ENCODE measurements at regions not wholly inside any gene's neighbourhood (a gene's known extent, or its start where the extent isn't known, plus 50 kb on each side); places are given as distances from the start of the nearest gene placed in this dataset.
"Not testable (repeated sequence)": the region's sequence is repeated elsewhere in the genome, so short reads cannot be mapped to it uniquely, and the experiment has no call there.

DNA sequence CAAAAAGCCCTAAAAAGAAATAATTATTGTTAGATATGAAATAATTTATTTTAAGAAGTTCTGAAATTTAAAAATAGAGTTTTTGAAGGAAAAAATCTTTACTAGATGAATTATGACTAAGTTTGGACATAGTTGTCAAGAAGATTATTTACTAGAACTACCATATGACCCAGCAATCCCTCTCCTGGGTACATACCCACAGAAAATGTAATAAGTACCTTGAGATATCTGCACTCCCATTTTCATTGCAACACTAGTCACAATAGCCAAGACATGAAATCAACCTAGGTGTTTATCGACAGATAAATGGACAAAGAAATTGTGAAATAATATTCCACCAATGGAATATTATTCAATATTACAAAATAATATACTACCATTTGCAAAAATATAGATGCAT, 109.9 kb downstream of the PDHA2 start:
- no peaks in the 10 kb centered on the region for H4K20me1 ChIP-seq (ENCODE audit: insufficient read depth)
- H3K4me3 ChIP-seq (replicated peaks in 1 of 2; ENCODE audit: low read depth in 1 of 2, low read length in 2 of 2), result no peak overlapping the region
- no TSS peak for BruUV-seq (replicated peaks)
- ChIA-PET RAD21 (ENCODE audit: low non-redundant PET in 1 of 2, low total read pairs in 2 of 2, uncharacterized antibody in 2 of 2, unreplicated experiment in 2 of 2) (no interaction called here), POLR2A (no interaction called here), CTCF (no interaction called here)
- H3K79me2 ChIP-seq (ENCODE audit: insufficient read depth, low read length), result no peaks in the 10 kb centered on the region
- no peak overlapping the region for H3K4me2 ChIP-seq (ENCODE audit: low read length)
- no peaks in the 10 kb centered on the region; the same call in 1 of the 2 replicates for H3K9me2 ChIP-seq (ENCODE audit: insufficient read depth)
- H3K9me3 ChIP-seq (ENCODE audit: control insufficient read depth in 1 of 2, insufficient read depth in 1 of 2, low read depth in 1 of 2, low read length in 2 of 2), result 0 out of 4 replicates have a peak, but pooled peaks cover 0 to 4% of the 10 kb centered on the region in 2 experiments
- H3K36me3 ChIP-seq (ENCODE audit: control insufficient read depth in 1 of 2, insufficient read depth in 2 of 2, low read length in 2 of 2), result no peaks in the 10 kb centered on the region
- DNase-seq (ENCODE audit: low read depth, low spot score) (no peak), ATAC-seq (no peak)
- no peak overlapping the region for H3K9ac ChIP-seq (ENCODE audit: low read length)
- no peak for TF ChIP-seq CBX3 (IDR thresholded peaks at IDR 0.05; ENCODE audit: low read depth)
- H3K27ac ChIP-seq (ENCODE audit: low read depth, low read length), result no peak overlapping the region
- intact Hi-C loops (cut with micrococcal nuclease), result no loop called here
- no peaks in the 10 kb centered on the region for H3K27me3 ChIP-seq (ENCODE audit: insufficient read depth, low read length)
- H2AFZ ChIP-seq (ENCODE audit: low read depth, low read length, poor library complexity, severe bottlenecking), result no peak overlapping the region
- no peaks in the 10 kb centered on the region for H3K4me1 ChIP-seq (ENCODE audit: control insufficient read depth in 1 of 2, insufficient read depth in 2 of 2, low read length in 2 of 2)

DNA sequence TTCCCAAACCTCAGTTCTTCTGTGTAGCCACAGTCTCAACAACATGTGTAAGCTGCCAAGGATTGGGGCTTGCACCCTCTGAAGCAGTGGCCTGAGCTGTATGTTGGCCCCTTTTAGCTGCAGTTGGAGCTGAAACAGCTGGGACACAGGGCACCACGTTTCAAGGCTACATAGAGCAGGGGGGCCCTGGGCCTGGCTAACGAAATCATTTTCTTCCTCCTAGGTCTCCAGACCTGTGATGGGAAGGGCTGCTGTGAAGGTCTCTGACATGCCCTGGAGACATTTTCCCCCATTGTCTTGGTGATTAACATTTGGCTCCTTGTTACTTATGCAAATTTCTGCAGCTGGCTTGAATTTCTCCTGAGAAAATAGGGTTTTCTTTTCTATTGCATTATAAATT, 112.6 kb downstream of the PDHA2 start:
- H3K4me1 ChIP-seq (ENCODE audit: control insufficient read depth in 1 of 2, insufficient read depth in 2 of 2, low read length in 2 of 2); RAD21 ChIA-PET (ENCODE audit: low non-redundant PET in 1 of 2, low total read pairs in 2 of 2, uncharacterized antibody in 2 of 2, unreplicated experiment in 2 of 2); ATAC-seq; intact Hi-C loops (cut with micrococcal nuclease); H3K4me2 ChIP-seq (ENCODE audit: low read length); BruUV-seq (replicated peaks); H3K9me3 ChIP-seq (ENCODE audit: control insufficient read depth in 1 of 2, insufficient read depth in 1 of 2, low read depth in 1 of 2, low read length in 2 of 2); H3K36me3 ChIP-seq (ENCODE audit: control insufficient read depth in 1 of 2, insufficient read depth in 2 of 2, low read length in 2 of 2); H4K20me1 ChIP-seq (ENCODE audit: insufficient read depth); H3K79me2 ChIP-seq (ENCODE audit: insufficient read depth, low read length); POLR2A ChIA-PET; H2AFZ ChIP-seq (ENCODE audit: low read depth, low read length, poor library complexity, severe bottlenecking); H3K9ac ChIP-seq (ENCODE audit: low read length); H3K27me3 ChIP-seq (ENCODE audit: insufficient read depth, low read length); H3K9me2 ChIP-seq (ENCODE audit: insufficient read depth); DNase-seq (ENCODE audit: low read depth, low spot score); H3K4me3 ChIP-seq (replicated peaks in 1 of 2; ENCODE audit: low read depth in 1 of 2, low read length in 2 of 2); CTCF ChIA-PET; H3K27ac ChIP-seq (ENCODE audit: low read depth, low read length): not testable (repeated sequence)

- Histone ChIP-seq H3K4me1 (ENCODE audit: control insufficient read depth in 1 of 2, insufficient read depth in 2 of 2, low read length in 2 of 2) (no peaks in the 10 kb centered on the region), H2AFZ (ENCODE audit: low read depth, low read length, poor library complexity, severe bottlenecking) (no peak overlapping the region), H3K27me3 (ENCODE audit: insufficient read depth, low read length) (no peaks in the 10 kb centered on the region), H3K4me3 (replicated peaks in 1 of 2; ENCODE audit: low read depth in 1 of 2, low read length in 2 of 2) (no peak overlapping the region), H3K9me3 (ENCODE audit: control insufficient read depth in 1 of 2, insufficient read depth in 1 of 2, low read depth in 1 of 2, low read length in 2 of 2) (no peaks in the 10 kb centered on the region), H3K79me2 (ENCODE audit: insufficient read depth, low read length) (no peaks in the 10 kb centered on the region), H3K36me3 (ENCODE audit: control insufficient read depth in 1 of 2, insufficient read depth in 2 of 2, low read length in 2 of 2) (no peaks in the 10 kb centered on the region), H3K4me2 (ENCODE audit: low read length) (no peak overlapping the region), H3K9me2 (ENCODE audit: insufficient read depth) (no peaks in the 10 kb centered on the region), H3K27ac (ENCODE audit: low read depth, low read length) (no peak overlapping the region), H4K20me1 (ENCODE audit: insufficient read depth) (no peaks in the 10 kb centered on the region), H3K9ac (ENCODE audit: low read length) (no peak overlapping the region)
- POLR2A ChIA-PET, result no interaction called here
- DNase-seq (ENCODE audit: low read depth, low spot score) (no peak), ATAC-seq (no peak)
- CTCF ChIA-PET, result no interaction called here
- no TSS peak for BruUV-seq (replicated peaks)
- RAD21 ChIA-PET (ENCODE audit: low non-redundant PET in 1 of 2, low total read pairs in 2 of 2, uncharacterized antibody in 2 of 2, unreplicated experiment in 2 of 2), result no interaction called here
- intact Hi-C loops (cut with micrococcal nuclease), result no loop called here
- TF ChIP-seq, protein P1, sequence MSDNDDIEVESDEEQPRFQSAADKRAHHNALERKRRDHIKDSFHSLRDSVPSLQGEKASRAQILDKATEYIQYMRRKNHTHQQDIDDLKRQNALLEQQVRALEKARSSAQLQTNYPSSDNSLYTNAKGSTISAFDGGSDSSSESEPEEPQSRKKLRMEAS (IDR thresholded peaks at IDR 0.05), result no peak
- TF ChIP-seq CTCF (IDR thresholded peaks at IDR 0.05 in 2 of 3, conservative IDR thresholded peaks at IDR 0.05 in 1 of 3; ENCODE audit: borderline replicate concordance in 1 of 3, insufficient read depth in 1 of 3, low read depth in 2 of 3, low read length in 2 of 3) (no peak), EZH2 (IDR thresholded peaks at IDR 0.05) (no peak), EZH2phosphoT487 (IDR thresholded peaks at IDR 0.05; ENCODE audit: borderline replicate concordance) (no peak), POLR2A (IDR thresholded peaks at IDR 0.05; ENCODE audit: borderline replicate concordance, extremely low read depth, insufficient read depth, insufficient read length) (no peak), RAD21 (IDR thresholded peaks at IDR 0.05; ENCODE audit: low read depth) (no peak), TCF7L2 (IDR thresholded peaks at IDR 0.05; ENCODE audit: borderline replicate concordance, extremely low read depth, insufficient read depth, insufficient read length) (no peak)
- TF ChIP-seq, protein P2, sequence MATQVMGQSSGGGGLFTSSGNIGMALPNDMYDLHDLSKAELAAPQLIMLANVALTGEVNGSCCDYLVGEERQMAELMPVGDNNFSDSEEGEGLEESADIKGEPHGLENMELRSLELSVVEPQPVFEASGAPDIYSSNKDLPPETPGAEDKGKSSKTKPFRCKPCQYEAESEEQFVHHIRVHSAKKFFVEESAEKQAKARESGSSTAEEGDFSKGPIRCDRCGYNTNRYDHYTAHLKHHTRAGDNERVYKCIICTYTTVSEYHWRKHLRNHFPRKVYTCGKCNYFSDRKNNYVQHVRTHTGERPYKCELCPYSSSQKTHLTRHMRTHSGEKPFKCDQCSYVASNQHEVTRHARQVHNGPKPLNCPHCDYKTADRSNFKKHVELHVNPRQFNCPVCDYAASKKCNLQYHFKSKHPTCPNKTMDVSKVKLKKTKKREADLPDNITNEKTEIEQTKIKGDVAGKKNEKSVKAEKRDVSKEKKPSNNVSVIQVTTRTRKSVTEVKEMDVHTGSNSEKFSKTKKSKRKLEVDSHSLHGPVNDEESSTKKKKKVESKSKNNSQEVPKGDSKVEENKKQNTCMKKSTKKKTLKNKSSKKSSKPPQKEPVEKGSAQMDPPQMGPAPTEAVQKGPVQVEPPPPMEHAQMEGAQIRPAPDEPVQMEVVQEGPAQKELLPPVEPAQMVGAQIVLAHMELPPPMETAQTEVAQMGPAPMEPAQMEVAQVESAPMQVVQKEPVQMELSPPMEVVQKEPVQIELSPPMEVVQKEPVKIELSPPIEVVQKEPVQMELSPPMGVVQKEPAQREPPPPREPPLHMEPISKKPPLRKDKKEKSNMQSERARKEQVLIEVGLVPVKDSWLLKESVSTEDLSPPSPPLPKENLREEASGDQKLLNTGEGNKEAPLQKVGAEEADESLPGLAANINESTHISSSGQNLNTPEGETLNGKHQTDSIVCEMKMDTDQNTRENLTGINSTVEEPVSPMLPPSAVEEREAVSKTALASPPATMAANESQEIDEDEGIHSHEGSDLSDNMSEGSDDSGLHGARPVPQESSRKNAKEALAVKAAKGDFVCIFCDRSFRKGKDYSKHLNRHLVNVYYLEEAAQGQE (IDR thresholded peaks at IDR 0.05; ENCODE audit: low read depth), result no peak
Observed at GRCh38 chr4:95956094-95956493, 116.2 kb downstream of the PDHA2 start.
